HCT116 (cell line): ENCODE measurements at regions not wholly inside any gene's neighbourhood (a gene's known extent, or its start where the extent isn't known, plus 50 kb on each side); places are given as distances from the start of the nearest gene placed in this dataset.

ENCODE experiments used
- ATAC-seq: fragments of 200-7000 bp; cut with Tn5 transposase; 2 replicates; pipeline ENCODE4 v1.9.1; 2020; ENCODE audit warnings: mild to moderate bottlenecking, moderate library complexity
- BruUV-seq: library from RNA; stranded (reverse); fragments of 400-500 nt; replicated peaks from 2 replicates; lab custom pipeline; 2021; lab: Mats Ljungman, UMichigan
- CTCF ChIA-PET: fragments of 300-600 bp; sonication (Branson Sonifier 250); formaldehyde crosslinking; loops from one replicate; lab custom pipeline; 2021; ENCODE audit warnings: antibody characterized with exemption; lab: Charles Lee
- POLR2A ChIA-PET: fragments of 300-600, 350-600 bp; sonication (Branson Sonifier 250); formaldehyde crosslinking; loops from one replicate; lab custom pipeline; 2021; ENCODE audit warnings: antibody characterized with exemption; lab: Charles Lee
- RAD21 ChIA-PET, 2 experiments: fragments of 300-600 bp; sonication (Branson Sonifier 250); formaldehyde crosslinking; loops; one replicate each; lab custom pipeline; 2023; ENCODE audit warnings: low total read pairs in 2 of 2; ENCODE audit not compliant: uncharacterized antibody in 2 of 2, unreplicated experiment in 2 of 2, low non-redundant PET in 1 of 2; lab: Charles Lee
- DNase-seq: peaks from one replicate; pipeline ENCODE4 v3.0.0-alpha.2; 2010; ENCODE audit warnings: low read depth, low spot score
- H2AFZ ChIP-seq: fragments of 200-600 bp; shearing (Covaris generic), sonication (generic); 2 replicates; pipeline ENCODE4 v1.6.1; 2017; ENCODE audit warnings: low read depth, mixed run types, mixed read lengths, antibody characterized with exemption, low read length; ENCODE audit not compliant: poor library complexity, severe bottlenecking
- H3K27ac ChIP-seq: 2 replicates; pipeline ENCODE4 v1.5.1; 2012; ENCODE audit warnings: low read depth, low read length
- H3K27me3 ChIP-seq: fragments of 200-600 bp; sonication (generic); 2 replicates; pipeline ENCODE4 v1.6.1; 2016; ENCODE audit warnings: mixed run types, low read length, mixed read lengths; ENCODE audit not compliant: insufficient read depth
- H3K36me3 ChIP-seq, 2 experiments: fragments of 200-500 bp in 1 of 2; fragments of 200-600 bp in 1 of 2; sonication (Bioruptor generic) in 1 of 2; sonication (generic) in 1 of 2; 2 replicates each; pipeline versions ENCODE4 v1.5.1 to v1.6.1; 2014 to 2016; ENCODE audit warnings: low read length in 2 of 2, inconsistent platforms in 1 of 2, mixed read lengths in 1 of 2, mixed run types in 1 of 2; ENCODE audit not compliant: insufficient read depth in 2 of 2, control insufficient read depth in 1 of 2
- H3K4me1 ChIP-seq, 2 experiments: fragments of 200-600 bp in 1 of 2; sonication (generic) in 1 of 2; 2 replicates each; pipeline versions ENCODE4 v1.5.1 to v1.6.1; 2012 to 2017; ENCODE audit warnings: low read length in 2 of 2, inconsistent platforms in 1 of 2, mild to moderate bottlenecking in 1 of 2, mixed read lengths in 1 of 2, mixed run types in 1 of 2, moderate library complexity in 1 of 2; ENCODE audit not compliant: insufficient read depth in 2 of 2, control insufficient read depth in 1 of 2
- H3K4me2 ChIP-seq: fragments of 200-600 bp; sonication (generic); 2 replicates; pipeline ENCODE4 v1.6.1; 2017; ENCODE audit warnings: mixed run types, low read length, mixed read lengths
- H3K4me3 ChIP-seq, 2 experiments: fragments of 200-600 bp in 1 of 2; sonication (generic) in 1 of 2; replicated peaks in 1 of 2; 2 replicates each; pipeline ENCODE4 v1.5.1; 2011 to 2016; ENCODE audit warnings: low read length in 2 of 2, control low read depth in 1 of 2, low read depth in 1 of 2, mild to moderate bottlenecking in 1 of 2, mixed read lengths in 1 of 2, mixed run types in 1 of 2
- H3K79me2 ChIP-seq: fragments of 200-600 bp; sonication (generic); 2 replicates; pipeline ENCODE4 v1.6.1; 2017; ENCODE audit warnings: mild to moderate bottlenecking, mixed run types, low read length, moderate library complexity, mixed read lengths; ENCODE audit not compliant: insufficient read depth
- H3K9ac ChIP-seq: fragments of 200-600 bp; sonication (generic); 2 replicates; pipeline ENCODE4 v1.6.1; 2016; ENCODE audit warnings: low read length, mixed read lengths
- H3K9me2 ChIP-seq: fragments of 200-600 bp; sonication (generic), shearing (Covaris generic); 2 replicates; pipeline ENCODE4 v1.6.1; 2017; ENCODE audit warnings: mixed run types, mild to moderate bottlenecking, moderate library complexity; ENCODE audit not compliant: insufficient read depth
- H3K9me3 ChIP-seq, 2 experiments: fragments of 200-500 bp in 1 of 2; fragments of 200-600 bp in 1 of 2; sonication (Bioruptor generic) in 1 of 2; sonication (generic) in 1 of 2; 2 replicates each; pipeline ENCODE4 v1.6.1; 2014 to 2017; ENCODE audit warnings: low read length in 2 of 2, mixed read lengths in 2 of 2, inconsistent platforms in 1 of 2, low read depth in 1 of 2, mild to moderate bottlenecking in 1 of 2, mixed run types in 1 of 2, moderate library complexity in 1 of 2; ENCODE audit not compliant: control insufficient read depth in 1 of 2, insufficient read depth in 1 of 2
- H4K20me1 ChIP-seq: fragments of 200-600 bp; sonication (generic), shearing (Covaris generic); 2 replicates; pipeline ENCODE4 v1.6.1; 2017; ENCODE audit warnings: mixed run types, mild to moderate bottlenecking, moderate library complexity; ENCODE audit not compliant: insufficient read depth
- ATF3 ChIP-seq: IDR thresholded peaks from 2 replicates; pipeline ENCODE4 v1.6.1; 2012
- CBX3 ChIP-seq: IDR thresholded peaks from 2 replicates; pipeline ENCODE4 v1.6.1; 2012; ENCODE audit warnings: low read depth
- CEBPB ChIP-seq: IDR thresholded peaks from 2 replicates; pipeline ENCODE4 v1.6.1; 2012; ENCODE audit warnings: low read depth
- EGR1 ChIP-seq: IDR thresholded peaks from 2 replicates; pipeline ENCODE4 v1.6.1; 2012; ENCODE audit warnings: low read depth
- ELF1 ChIP-seq: IDR thresholded peaks from 2 replicates; pipeline ENCODE4 v1.6.1; 2012; ENCODE audit warnings: low read depth, borderline replicate concordance
- EZH2 ChIP-seq: fragments of 200-600 bp; sonication (generic); IDR thresholded peaks from 2 replicates; pipeline ENCODE4 v1.6.1; 2017; ENCODE audit warnings: antibody characterized with exemption, mixed run types
- EZH2phosphoT487 ChIP-seq: fragments of 200-600 bp; IDR thresholded peaks from 2 replicates; pipeline ENCODE4 v1.6.1; 2018; ENCODE audit warnings: antibody characterized with exemption, borderline replicate concordance
- FOSL1 ChIP-seq: IDR thresholded peaks from 2 replicates; pipeline ENCODE4 v1.6.1; 2012; ENCODE audit warnings: low read depth
- POLR2A ChIP-seq: IDR thresholded peaks from 2 replicates; pipeline ENCODE4 v1.7.0; 2011; ENCODE audit warnings: borderline replicate concordance; ENCODE audit not compliant: insufficient read depth, insufficient read length; ENCODE audit errors: extremely low read depth
- POLR2AphosphoS5 ChIP-seq: IDR thresholded peaks from 2 replicates; pipeline ENCODE4 v1.6.1; 2011; ENCODE audit warnings: mild to moderate bottlenecking, low read depth, low read length, moderate library complexity
- RAD21 ChIP-seq: IDR thresholded peaks from 2 replicates; pipeline ENCODE4 v1.6.1; 2012; ENCODE audit warnings: low read depth, mild to moderate bottlenecking
- SIN3A ChIP-seq: IDR thresholded peaks from 2 replicates; pipeline ENCODE4 v1.6.1; 2012; ENCODE audit warnings: low read depth
- SP1 ChIP-seq: IDR thresholded peaks from 2 replicates; pipeline ENCODE4 v1.6.1; 2012; ENCODE audit warnings: low read depth
- SRF ChIP-seq: IDR thresholded peaks from 2 replicates; pipeline ENCODE4 v1.6.1; 2012; ENCODE audit warnings: low read depth
- YY1 ChIP-seq: IDR thresholded peaks from 2 replicates; pipeline ENCODE4 v1.6.1; 2011; ENCODE audit warnings: low read length, low read depth, moderate library complexity, mild to moderate bottlenecking; ENCODE audit not compliant: insufficient replicate concordance; ENCODE audit errors: extremely low read depth
- ZBTB33 ChIP-seq: IDR thresholded peaks from 2 replicates; pipeline ENCODE4 v1.6.1; 2011; ENCODE audit warnings: mild to moderate bottlenecking, low read length, moderate library complexity; ENCODE audit not compliant: insufficient replicate concordance; ENCODE audit errors: extremely low read depth
- ZFX ChIP-seq: fragments of 450-650 bp; IDR thresholded peaks from 2 replicates; pipeline ENCODE4 v1.6.1; 2017
- ZNF274 ChIP-seq: fragments of 200-500 bp; sonication (Bioruptor generic); IDR thresholded peaks from 2 replicates; pipeline ENCODE4 v1.6.1; 2014; ENCODE audit warnings: mild to moderate bottlenecking, low read depth, low read length, inconsistent platforms
- intact Hi-C: fragments of 100-400 bp; cut with micrococcal nuclease; formaldehyde crosslinking; loops from 2 replicates; pipeline ENCODE4 v1.10.0; 2022
- TF ChIP-seq, protein P1 (sequence below), 3 experiments: fragments of 200-600 bp in 1 of 3; sonication (generic) in 1 of 3; IDR thresholded peaks in 2 of 3; conservative IDR thresholded peaks in 1 of 3; 2 replicates each; pipeline ENCODE4 v1.5.1; 2012 to 2017; ENCODE audit warnings: low read depth in 2 of 3, low read length in 2 of 3, antibody characterized with exemption in 1 of 3, borderline replicate concordance in 1 of 3, control low read depth in 1 of 3, mild to moderate bottlenecking in 1 of 3, mixed read lengths in 1 of 3, mixed run types in 1 of 3, moderate library complexity in 1 of 3; ENCODE audit not compliant: insufficient read depth in 1 of 3

- no peak overlapping the region for H3K27ac ChIP-seq
- H3K4me2 ChIP-seq = no peak overlapping the region
- no peaks in the 10 kb centered on the region for H3K4me1 ChIP-seq
- no peak for DNase-seq
- no peaks in the 10 kb centered on the region for H3K79me2 ChIP-seq
- ChIA-PET CTCF (no interaction called here), POLR2A (no interaction called here), RAD21 (no interaction called here)
- no peaks in the 10 kb centered on the region for H4K20me1 ChIP-seq
- no TSS peak for BruUV-seq
- no peaks in the 10 kb centered on the region for H3K36me3 ChIP-seq
- intact Hi-C loops = no loop called here
- H3K9me3 ChIP-seq = peaks cover 0 to 21% of the 10 kb centered on the region in 2 experiments; a peak in 2 of 4 replicates
- TF ChIP-seq ELF1 (no peak), SIN3A (no peak), SP1 (no peak), CBX3 (no peak), ZFX (no peak), EZH2 (no peak)
- H2AFZ ChIP-seq = no peak overlapping the region
- no peak overlapping the region for H3K9ac ChIP-seq
- no peaks in the 10 kb centered on the region for H3K27me3 ChIP-seq
- no peaks in the 10 kb centered on the region for H3K9me2 ChIP-seq
- no peak overlapping the region for H3K4me3 ChIP-seq
- ATAC-seq = no peak
Measured at GRCh38 chr1:106879538-106879937, 176.9 kb upstream of the PRMT6 start.

DNA sequence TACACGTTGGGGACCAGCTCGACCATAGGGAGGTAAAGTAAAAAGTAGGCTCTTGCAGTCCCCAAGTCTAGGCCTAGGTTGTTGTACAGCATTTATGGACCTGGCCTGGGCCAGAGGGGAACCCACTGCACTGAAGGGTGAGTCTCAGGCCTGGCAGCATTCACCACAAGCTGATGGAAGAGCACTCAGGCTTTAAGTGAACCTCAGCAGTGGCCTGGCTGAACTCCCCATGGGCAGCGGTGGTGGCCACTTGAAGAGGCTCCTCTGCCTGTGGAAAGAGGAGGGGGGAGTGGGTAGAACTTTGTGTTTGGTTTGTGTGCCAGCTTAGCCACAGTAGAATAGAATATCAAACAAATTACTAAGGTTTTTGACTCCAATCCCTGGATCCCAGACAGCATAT is 176.2 kb upstream of the PRMT6 start:
- DNase-seq (no peak), ATAC-seq (no peak)
- intact Hi-C loops = no loop called here
- no peaks in the 10 kb centered on the region for H3K79me2 ChIP-seq
- no peaks in the 10 kb centered on the region for H3K9me2 ChIP-seq
- no peak overlapping the region for H3K9ac ChIP-seq
- H3K36me3 ChIP-seq = no peaks in the 10 kb centered on the region
- H4K20me1 ChIP-seq = no peaks in the 10 kb centered on the region
- no peak overlapping the region for H2AFZ ChIP-seq
- H3K4me3 ChIP-seq = no peak overlapping the region
- peaks cover 4 to 21% of the 10 kb centered on the region in 2 experiments; a peak in 2 of 4 replicates for H3K9me3 ChIP-seq
- BruUV-seq = no TSS peak
- H3K4me2 ChIP-seq = no peak overlapping the region
- no peak overlapping the region for H3K27ac ChIP-seq
- ChIA-PET RAD21 (no interaction called here), CTCF (no interaction called here), POLR2A (no interaction called here)
- H3K27me3 ChIP-seq = no peaks in the 10 kb centered on the region
- no peaks in the 10 kb centered on the region for H3K4me1 ChIP-seq
- TF ChIP-seq ZNF274 = no peak
- TF ChIP-seq ZFX = no peak
- TF ChIP-seq EZH2phosphoT487 = no peak
- TF ChIP-seq POLR2A = no peak
- no peak for TF ChIP-seq ELF1
- TF ChIP-seq ATF3 = no peak
- no peak for TF ChIP-seq ZBTB33
- TF ChIP-seq EGR1 = no peak
- no peak for TF ChIP-seq YY1
- TF ChIP-seq FOSL1 = no peak
- no peak for TF ChIP-seq SP1
- no peak for TF ChIP-seq POLR2AphosphoS5
- TF ChIP-seq, protein P1, sequence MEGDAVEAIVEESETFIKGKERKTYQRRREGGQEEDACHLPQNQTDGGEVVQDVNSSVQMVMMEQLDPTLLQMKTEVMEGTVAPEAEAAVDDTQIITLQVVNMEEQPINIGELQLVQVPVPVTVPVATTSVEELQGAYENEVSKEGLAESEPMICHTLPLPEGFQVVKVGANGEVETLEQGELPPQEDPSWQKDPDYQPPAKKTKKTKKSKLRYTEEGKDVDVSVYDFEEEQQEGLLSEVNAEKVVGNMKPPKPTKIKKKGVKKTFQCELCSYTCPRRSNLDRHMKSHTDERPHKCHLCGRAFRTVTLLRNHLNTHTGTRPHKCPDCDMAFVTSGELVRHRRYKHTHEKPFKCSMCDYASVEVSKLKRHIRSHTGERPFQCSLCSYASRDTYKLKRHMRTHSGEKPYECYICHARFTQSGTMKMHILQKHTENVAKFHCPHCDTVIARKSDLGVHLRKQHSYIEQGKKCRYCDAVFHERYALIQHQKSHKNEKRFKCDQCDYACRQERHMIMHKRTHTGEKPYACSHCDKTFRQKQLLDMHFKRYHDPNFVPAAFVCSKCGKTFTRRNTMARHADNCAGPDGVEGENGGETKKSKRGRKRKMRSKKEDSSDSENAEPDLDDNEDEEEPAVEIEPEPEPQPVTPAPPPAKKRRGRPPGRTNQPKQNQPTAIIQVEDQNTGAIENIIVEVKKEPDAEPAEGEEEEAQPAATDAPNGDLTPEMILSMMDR (IDR thresholded peaks at IDR 0.05 in 2 of 3, conservative IDR thresholded peaks at IDR 0.05 in 1 of 3; ENCODE audit: borderline replicate concordance in 1 of 3, insufficient read depth in 1 of 3, low read depth in 2 of 3, low read length in 2 of 3) = no peak
- no peak for TF ChIP-seq CEBPB
- no peak for TF ChIP-seq RAD21
- TF ChIP-seq EZH2 = no peak
- TF ChIP-seq SRF = no peak
